ENCODE measurements at regions not wholly inside any gene's neighbourhood (a gene's known extent, or its start where the extent isn't known, plus 50 kb on each side); places are given as distances from the start of the nearest gene placed in this dataset.

- no peak for TF ChIP-seq EZH2phosphoT487 (IDR thresholded peaks at IDR 0.05; ENCODE audit: low read depth, severe bottlenecking, unreplicated experiment)
- no peak for TF ChIP-seq CTCF (IDR thresholded peaks at IDR 0.05; ENCODE audit: poor library complexity)
Observed at GRCh38 chr7:50835156-50835555, 52.5 kb upstream of the GRB10 start.
